GM12865 (cell line): ENCODE measurements at regions not wholly inside any gene's neighbourhood (a gene's known extent, or its start where the extent isn't known, plus 50 kb on each side); places are given as distances from the start of the nearest gene placed in this dataset.

Source experiments
- DNase-seq: peaks from one replicate; pipeline ENCODE4 v3.0.0; 2010; ENCODE audit warnings: low read depth
- H3K4me3 ChIP-seq: 2 replicates; pipeline ENCODE4 v1.5.1; 2011; ENCODE audit warnings: mild to moderate bottlenecking, low read depth, low read length, control low read depth
- CTCF ChIP-seq: IDR thresholded peaks from 2 replicates; pipeline ENCODE4 v1.5.1; 2011; ENCODE audit warnings: low read length, control low read depth, low read depth, inconsistent platforms; ENCODE audit not compliant: insufficient read depth; ENCODE audit errors: missing control alignments

DNA sequence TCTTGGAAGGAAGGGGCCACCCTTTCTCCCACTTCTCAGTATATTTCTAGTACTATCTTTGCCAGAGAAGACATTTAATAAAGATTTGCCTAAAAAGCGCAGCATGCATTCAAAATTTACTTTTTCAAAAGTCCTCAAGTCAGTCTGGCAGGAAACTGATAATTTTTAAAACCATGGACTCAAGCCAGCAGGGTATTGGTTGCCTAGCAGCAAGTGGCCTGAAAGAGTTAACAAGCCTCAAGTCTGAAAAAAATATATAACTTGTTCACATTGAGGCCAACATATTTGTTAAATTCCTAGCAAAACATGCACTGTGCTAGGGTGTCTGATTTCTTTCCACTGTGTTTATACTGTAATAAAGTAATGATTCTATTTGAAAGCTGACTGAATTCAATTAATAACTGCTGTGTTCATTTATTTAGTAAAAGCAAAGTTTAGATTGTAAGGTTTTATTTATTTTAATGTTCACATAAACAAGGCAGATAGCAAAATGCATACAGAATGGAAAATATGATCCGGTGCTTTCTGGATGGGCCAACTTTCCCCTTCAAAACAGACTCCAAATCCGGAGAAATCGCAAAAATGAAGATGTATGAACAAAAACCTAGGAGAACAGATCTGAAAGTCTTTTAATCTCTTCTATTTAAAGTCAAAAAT lies 218.5 kb upstream of the FGF13 start:
- TF ChIP-seq CTCF: no peak
- no peak overlapping the region for H3K4me3 ChIP-seq
- no peak for DNase-seq

GRCh38 chrX:138928737-138929459 lies 217.4 kb upstream of the FGF13 start:
- TF ChIP-seq CTCF: no peak
- no peak overlapping the region for H3K4me3 ChIP-seq
- no peak for DNase-seq

GRCh38 chrX:138925330-138925729 lies 213.8 kb upstream of the FGF13 start:
- TF ChIP-seq CTCF: no peak
- no peak overlapping the region for H3K4me3 ChIP-seq
- DNase-seq: no peak

DNA sequence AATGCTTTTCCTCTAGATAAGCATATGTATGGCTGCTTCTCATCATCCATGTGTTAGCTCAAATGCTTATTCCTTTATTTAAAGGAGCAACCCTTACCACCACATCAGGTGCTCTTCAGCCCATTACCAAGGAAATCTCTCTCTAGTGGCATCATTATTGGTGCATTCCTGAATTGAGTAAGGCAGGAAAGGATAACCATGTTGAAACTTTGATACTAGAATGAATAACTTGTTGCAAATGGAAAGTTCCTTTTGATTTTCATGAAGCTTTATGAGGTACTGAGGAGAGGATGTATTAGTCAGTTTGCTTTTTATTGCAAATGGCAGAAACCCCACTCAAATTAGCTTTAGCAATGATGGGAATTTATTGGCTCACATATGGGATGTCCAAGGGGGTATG lies 212.3 kb upstream of the FGF13 start:
- no peak overlapping the region for H3K4me3 ChIP-seq
- DNase-seq: no peak
- no peak for TF ChIP-seq CTCF

DNA sequence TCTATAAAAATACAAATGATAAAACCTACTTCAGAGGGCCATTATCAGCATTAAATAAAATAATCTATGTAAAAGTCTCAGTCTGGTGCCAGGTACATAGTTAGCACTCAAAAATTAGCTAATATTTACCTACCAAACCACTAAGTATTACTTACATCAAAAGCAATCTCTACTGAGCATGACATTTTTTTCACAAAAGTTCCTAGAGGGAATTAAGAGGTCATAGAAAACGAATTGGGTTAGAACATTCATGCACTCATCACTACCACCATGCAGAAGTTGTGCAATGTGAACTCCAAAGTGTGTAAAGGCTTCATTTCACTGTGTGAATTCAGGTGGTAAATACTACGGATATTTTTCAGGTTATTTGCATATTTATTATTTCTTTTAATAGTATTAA lies 209.5 kb upstream of the FGF13 start:
- DNase-seq: no peak
- TF ChIP-seq CTCF: no peak

GRCh38 chrX:138917781-138918180 lies 206.3 kb upstream of the FGF13 start:
- H3K4me3 ChIP-seq: no peak overlapping the region
- no peak for TF ChIP-seq CTCF
- no peak for DNase-seq

More for the DNA sequence above, 209.5 kb upstream of the FGF13 start:
- no peak overlapping the region for H3K4me3 ChIP-seq
